ENCODE measurements at regions not wholly inside any gene's neighbourhood (a gene's known extent, or its start where the extent isn't known, plus 50 kb on each side); places are given as distances from the start of the nearest gene placed in this dataset.

DNA sequence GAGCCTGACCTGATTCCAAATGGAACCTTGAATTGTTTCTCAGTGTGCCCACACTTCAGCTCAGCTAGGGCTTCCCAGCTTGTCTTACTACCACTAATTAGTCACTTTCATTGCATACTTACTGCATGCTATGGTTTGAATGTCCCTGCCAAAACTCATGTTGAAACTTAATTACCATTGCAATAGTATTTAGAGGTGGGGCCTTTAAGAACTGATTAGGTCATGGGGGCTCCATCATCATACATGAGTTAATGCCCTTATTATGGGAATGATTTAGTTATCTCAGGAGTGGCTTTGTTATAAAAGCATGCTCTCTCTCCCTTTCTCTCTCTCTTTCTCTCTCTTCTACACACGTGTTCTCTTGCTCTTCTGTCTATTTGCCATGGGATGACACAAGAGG is 68.3 kb downstream of the NENF start:
- no peak for TF ChIP-seq POLR2A (IDR thresholded peaks at IDR 0.05)
- TF ChIP-seq, protein P1, sequence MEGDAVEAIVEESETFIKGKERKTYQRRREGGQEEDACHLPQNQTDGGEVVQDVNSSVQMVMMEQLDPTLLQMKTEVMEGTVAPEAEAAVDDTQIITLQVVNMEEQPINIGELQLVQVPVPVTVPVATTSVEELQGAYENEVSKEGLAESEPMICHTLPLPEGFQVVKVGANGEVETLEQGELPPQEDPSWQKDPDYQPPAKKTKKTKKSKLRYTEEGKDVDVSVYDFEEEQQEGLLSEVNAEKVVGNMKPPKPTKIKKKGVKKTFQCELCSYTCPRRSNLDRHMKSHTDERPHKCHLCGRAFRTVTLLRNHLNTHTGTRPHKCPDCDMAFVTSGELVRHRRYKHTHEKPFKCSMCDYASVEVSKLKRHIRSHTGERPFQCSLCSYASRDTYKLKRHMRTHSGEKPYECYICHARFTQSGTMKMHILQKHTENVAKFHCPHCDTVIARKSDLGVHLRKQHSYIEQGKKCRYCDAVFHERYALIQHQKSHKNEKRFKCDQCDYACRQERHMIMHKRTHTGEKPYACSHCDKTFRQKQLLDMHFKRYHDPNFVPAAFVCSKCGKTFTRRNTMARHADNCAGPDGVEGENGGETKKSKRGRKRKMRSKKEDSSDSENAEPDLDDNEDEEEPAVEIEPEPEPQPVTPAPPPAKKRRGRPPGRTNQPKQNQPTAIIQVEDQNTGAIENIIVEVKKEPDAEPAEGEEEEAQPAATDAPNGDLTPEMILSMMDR (IDR thresholded peaks at IDR 0.05): no peak

Measured in uterus (tissue), 2 donors.